GM13976 (cell line): ENCODE measurements at regions not wholly inside any gene's neighbourhood (a gene's known extent, or its start where the extent isn't known, plus 50 kb on each side); places are given as distances from the start of the nearest gene placed in this dataset.

Experiments used
- DNase-seq: peaks from one replicate; pipeline ENCODE4 v3.0.0; 2012; ENCODE audit warnings: low spot score
- in situ Hi-C: fragments of 300-500 bp; cut with MboI; formaldehyde crosslinking; loops from one replicate; pipeline ENCODE4 v1.12.0; 2022; ENCODE audit warnings: low sequenced_read_pairs, mixed read lengths, inconsistent platforms; ENCODE audit not compliant: unreplicated experiment
- TF ChIP-seq, protein P1 (sequence below): IDR thresholded peaks from 2 replicates; pipeline ENCODE4 v1.5.1; 2012; ENCODE audit warnings: borderline replicate concordance, mild to moderate bottlenecking; ENCODE audit not compliant: insufficient read depth; ENCODE audit errors: extremely low read depth, missing control alignments, control extremely low read depth

DNA sequence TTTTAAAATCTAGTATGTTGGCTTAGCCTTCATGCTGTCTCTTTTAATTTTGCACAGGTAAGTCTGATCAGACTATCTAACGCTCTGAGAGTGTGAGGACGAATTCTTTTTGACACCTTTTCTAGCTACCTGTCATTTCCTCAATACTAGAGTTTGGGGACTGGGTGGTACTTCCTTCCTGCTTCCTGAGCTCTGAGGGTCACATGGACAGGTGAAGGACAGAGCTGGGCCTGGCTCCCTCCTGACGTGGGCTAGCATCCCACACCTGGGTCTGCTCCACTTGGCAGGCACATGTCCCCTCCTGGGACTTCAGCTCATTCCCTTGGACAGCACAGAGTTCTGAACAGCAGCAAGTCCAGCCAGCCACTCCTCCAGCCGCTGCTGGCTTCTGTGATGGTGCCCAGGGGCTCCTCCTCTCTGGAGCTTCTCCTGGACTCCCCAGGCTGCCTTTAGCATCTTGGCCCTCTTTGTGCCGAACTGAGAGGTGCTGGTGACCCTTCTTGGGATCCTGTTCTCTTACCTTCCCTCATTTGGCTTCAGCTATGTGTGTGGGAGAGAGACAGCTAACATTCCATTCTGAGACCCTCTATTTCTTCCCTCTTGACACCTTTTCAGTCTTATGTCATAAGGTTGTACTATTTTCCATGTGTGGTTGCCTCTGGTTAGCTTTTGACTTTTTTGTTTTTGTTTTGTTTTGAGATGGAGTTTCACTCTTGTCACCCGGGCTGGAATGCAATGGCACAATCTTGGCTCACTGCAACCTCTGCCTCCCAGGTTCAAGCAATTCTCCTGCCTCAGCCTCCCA is 106.9 kb downstream of the B3GNT2 start:
- TF ChIP-seq, protein P1, sequence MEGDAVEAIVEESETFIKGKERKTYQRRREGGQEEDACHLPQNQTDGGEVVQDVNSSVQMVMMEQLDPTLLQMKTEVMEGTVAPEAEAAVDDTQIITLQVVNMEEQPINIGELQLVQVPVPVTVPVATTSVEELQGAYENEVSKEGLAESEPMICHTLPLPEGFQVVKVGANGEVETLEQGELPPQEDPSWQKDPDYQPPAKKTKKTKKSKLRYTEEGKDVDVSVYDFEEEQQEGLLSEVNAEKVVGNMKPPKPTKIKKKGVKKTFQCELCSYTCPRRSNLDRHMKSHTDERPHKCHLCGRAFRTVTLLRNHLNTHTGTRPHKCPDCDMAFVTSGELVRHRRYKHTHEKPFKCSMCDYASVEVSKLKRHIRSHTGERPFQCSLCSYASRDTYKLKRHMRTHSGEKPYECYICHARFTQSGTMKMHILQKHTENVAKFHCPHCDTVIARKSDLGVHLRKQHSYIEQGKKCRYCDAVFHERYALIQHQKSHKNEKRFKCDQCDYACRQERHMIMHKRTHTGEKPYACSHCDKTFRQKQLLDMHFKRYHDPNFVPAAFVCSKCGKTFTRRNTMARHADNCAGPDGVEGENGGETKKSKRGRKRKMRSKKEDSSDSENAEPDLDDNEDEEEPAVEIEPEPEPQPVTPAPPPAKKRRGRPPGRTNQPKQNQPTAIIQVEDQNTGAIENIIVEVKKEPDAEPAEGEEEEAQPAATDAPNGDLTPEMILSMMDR = no peak
- in situ Hi-C loops = no loop called here
- DNase-seq = no peak

GRCh38 chr2:62300925-62301324 is 105.0 kb downstream of the B3GNT2 start:
- TF ChIP-seq, protein P1 = no peak
- no peak for DNase-seq
- in situ Hi-C loops = no loop called here

GRCh38 chr2:62297624-62298010 is 101.7 kb downstream of the B3GNT2 start:
- TF ChIP-seq, protein P1 = no peak
- in situ Hi-C loops = no loop called here
- no peak for DNase-seq

- TF ChIP-seq, protein P1 = no peak
- in situ Hi-C loops = no loop called here
- no peak for DNase-seq
These were observed 101.1 kb downstream of the B3GNT2 start for GRCh38 chr2:62296832-62297623.

DNA sequence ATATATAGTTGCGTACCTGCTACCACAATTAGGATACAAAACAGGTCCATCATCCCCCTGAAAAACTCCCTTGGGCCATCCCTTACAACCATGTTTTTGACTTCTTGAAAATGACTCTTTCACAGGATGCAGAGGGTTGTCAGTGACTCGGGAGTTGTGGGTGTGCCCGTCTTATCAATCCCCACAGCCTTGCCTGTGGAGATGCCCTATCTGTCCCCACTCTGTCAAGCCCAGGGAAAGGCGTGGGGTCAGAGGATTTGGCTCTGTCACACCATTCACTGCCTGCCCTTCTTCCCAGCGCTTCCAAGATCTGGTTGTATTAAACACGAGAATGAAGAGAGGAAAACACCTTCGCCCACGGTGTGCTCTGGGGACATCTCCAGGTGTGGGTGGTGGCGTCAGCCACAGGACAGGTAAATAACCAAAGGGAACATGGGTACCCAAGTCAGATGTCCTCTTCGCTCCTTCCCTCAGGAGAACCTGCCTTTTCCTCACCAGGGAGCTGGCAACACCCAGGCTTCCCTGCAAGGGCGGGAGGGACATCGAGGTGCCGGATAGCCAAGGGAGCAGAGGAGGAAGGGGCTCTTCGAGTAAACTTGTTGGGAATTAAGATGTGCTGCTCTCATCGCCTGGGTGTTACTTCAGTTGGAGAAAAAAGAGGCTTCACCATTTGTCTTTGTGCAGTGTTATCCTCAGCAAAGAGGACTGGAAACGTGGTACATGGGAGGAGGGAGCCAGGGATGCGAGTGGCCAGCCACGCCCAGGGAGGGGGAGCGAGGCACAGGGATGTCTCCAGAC is 100.3 kb downstream of the B3GNT2 start:
- in situ Hi-C loops = no loop called here
- TF ChIP-seq, protein P1 = no peak
- no peak for DNase-seq
